NCI-H510A treated with DMSO at 0.1 percent for 48 hours (cell line): ENCODE measurements at regions not wholly inside any gene's neighbourhood (a gene's known extent, or its start where the extent isn't known, plus 50 kb on each side); places are given as distances from the start of the nearest gene placed in this dataset.

Source experiments
- DNase-seq: peaks from one replicate; lab custom pipeline; 2025; lab: John Stamatoyannopoulos, UW

GRCh38 chr5:88487066-88487465 is 218.4 kb upstream of the TMEM161B start:
- DNase-seq, result no peak

GRCh38 chr5:88486431-88486830 is 217.8 kb upstream of the TMEM161B start:
- DNase-seq, result no peak

- DNase-seq, result no peak
Observed at GRCh38 chr5:88485531-88485930, 216.9 kb upstream of the TMEM161B start.

GRCh38 chr5:88483964-88484672 is 215.5 kb upstream of the TMEM161B start:
- DNase-seq, result no peak

GRCh38 chr5:88480801-88481499 is 212.3 kb upstream of the TMEM161B start:
- no peak for DNase-seq

GRCh38 chr5:88480245-88480644 is 211.6 kb upstream of the TMEM161B start:
- no peak for DNase-seq

- DNase-seq, result no peak
Observed at GRCh38 chr5:88474574-88474973, 205.9 kb upstream of the TMEM161B start.

- no peak for DNase-seq
Observed at GRCh38 chr5:88470745-88471144, 202.1 kb upstream of the TMEM161B start.

- no peak for DNase-seq
Observed at GRCh38 chr5:88459971-88460370, 191.3 kb upstream of the TMEM161B start.

- no peak for DNase-seq
Observed at GRCh38 chr5:88452820-88453219, 184.2 kb upstream of the TMEM161B start.

GRCh38 chr5:88450239-88450638 is 181.6 kb upstream of the TMEM161B start:
- DNase-seq, result no peak

- DNase-seq, result no peak
Observed at GRCh38 chr5:88438006-88438405, 169.4 kb upstream of the TMEM161B start.

- DNase-seq, result no peak
Observed at GRCh38 chr5:88436290-88436689, 167.6 kb upstream of the TMEM161B start.

- no peak for DNase-seq
Observed at GRCh38 chr5:88428633-88429032, 160.0 kb upstream of the TMEM161B start.

- no peak for DNase-seq
Observed at GRCh38 chr5:88426441-88426840, 157.8 kb upstream of the TMEM161B start.

- DNase-seq, result no peak
Observed at GRCh38 chr5:88425124-88425523, 156.5 kb upstream of the TMEM161B start.

GRCh38 chr5:88419931-88420330 is 151.3 kb upstream of the TMEM161B start:
- no peak for DNase-seq

GRCh38 chr5:88407341-88407740 is 138.7 kb upstream of the TMEM161B start:
- no peak for DNase-seq

- no peak for DNase-seq
Observed at GRCh38 chr5:88405783-88406182, 137.1 kb upstream of the TMEM161B start.

- DNase-seq, result no peak
Observed at GRCh38 chr5:88404405-88404804, 135.8 kb upstream of the TMEM161B start.

GRCh38 chr5:88401686-88402085 is 133.0 kb upstream of the TMEM161B start:
- no peak for DNase-seq

- DNase-seq, result no peak
Observed at GRCh38 chr5:88401228-88401627, 132.6 kb upstream of the TMEM161B start.

GRCh38 chr5:88399561-88399960 is 130.9 kb upstream of the TMEM161B start:
- DNase-seq, result no peak

GRCh38 chr5:88398316-88398715 is 129.7 kb upstream of the TMEM161B start:
- DNase-seq, result no peak
